Left colon (tissue), 2 donors: ENCODE measurements at regions not wholly inside any gene's neighbourhood (a gene's known extent, or its start where the extent isn't known, plus 50 kb on each side); places are given as distances from the start of the nearest gene placed in this dataset.
"Not testable (repeated sequence)": the region's sequence is repeated elsewhere in the genome, so short reads cannot be mapped to it uniquely, and the experiment has no call there.

Experiments
- ATAC-seq: fragments of 200-7000 bp; cut with Tn5 transposase; one replicate; pipeline ENCODE4 v1.9.1; 2020; ENCODE audit warnings: mild to moderate bottlenecking, moderate library complexity
- DNase-seq, 2 donors: peaks; one replicate each; pipeline ENCODE4 v3.0.0-alpha.2; 2020
- intact Hi-C, 2 donors: fragments of 100-400 bp; cut with DNase I in 1 of 2; cut with micrococcal nuclease in 1 of 2; formaldehyde crosslinking; loops; one replicate each; pipeline versions ENCODE4 v1.11.2 to v1.14.0; 2022; cut with DNase I, micrococcal nuclease
- donor health status: DM: no; HTN: no; CAD: no.
- donor health status: DM: yes; HTN: yes; CAD: no.

DNA sequence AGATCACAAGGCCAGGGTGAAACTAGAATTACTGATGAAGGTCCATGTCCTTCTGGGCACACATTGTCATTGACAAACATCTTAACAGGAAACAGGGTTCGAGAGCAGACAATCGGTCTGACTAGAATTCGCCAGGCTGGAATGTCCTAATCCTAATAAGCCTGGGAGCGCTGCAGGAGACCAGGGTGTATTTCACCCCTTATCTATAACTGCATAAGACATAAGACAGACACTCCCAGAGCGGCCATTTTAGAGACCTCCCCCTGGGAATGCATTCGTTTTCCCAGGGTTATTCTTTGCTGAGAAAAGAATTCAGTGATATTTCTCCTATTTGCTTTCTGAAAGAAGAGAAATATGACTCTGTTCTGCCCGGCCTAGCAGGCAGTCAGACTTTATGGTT lies 1112.9 kb upstream of the TENM3 start:
- DNase-seq, ATAC-seq, intact Hi-C loops: not testable (repeated sequence)

DNA sequence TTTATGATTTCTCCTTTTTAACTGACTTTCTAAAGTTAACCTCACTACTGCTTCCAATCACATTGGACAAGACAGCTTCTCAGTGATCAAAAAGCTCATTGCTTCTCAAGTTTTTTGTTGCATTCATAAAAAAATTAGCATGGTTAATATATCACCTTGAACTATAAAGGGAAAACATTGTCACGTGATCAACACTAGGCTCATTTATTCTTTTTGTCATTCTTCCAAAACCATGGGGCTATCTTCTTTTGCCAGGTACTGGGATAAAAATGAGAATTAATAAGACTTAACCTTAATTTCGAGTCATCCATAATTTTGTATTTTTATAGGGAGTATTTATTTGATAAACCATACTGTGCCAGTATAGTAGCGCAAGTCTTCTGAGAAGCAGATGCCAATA lies 1105.9 kb upstream of the TENM3 start:
- intact Hi-C loops = no loop called here
- DNase-seq = no peak
- ATAC-seq = no peak

DNA sequence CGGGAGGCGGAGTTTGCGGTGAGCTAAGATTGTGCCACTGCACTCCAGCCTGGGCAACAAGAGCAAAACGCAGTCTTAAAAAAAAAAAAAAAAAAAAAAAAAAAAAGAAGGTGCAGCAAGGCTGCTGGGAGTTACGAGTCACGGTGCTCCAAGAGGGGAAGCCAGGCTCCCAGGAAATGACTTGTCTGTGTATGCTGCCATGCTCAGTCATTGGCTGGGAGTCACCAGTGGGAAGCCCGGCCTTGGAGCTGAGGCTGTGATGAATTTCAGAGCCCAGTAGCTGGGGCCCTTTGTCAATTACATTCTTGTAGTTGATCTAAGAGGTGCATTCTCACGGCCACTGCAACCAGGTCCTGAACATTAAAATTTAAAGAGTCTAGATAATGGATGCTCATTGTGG lies 1105.1 kb upstream of the TENM3 start:
- ATAC-seq = no peak
- intact Hi-C loops = no loop called here
- DNase-seq = no peak

DNA sequence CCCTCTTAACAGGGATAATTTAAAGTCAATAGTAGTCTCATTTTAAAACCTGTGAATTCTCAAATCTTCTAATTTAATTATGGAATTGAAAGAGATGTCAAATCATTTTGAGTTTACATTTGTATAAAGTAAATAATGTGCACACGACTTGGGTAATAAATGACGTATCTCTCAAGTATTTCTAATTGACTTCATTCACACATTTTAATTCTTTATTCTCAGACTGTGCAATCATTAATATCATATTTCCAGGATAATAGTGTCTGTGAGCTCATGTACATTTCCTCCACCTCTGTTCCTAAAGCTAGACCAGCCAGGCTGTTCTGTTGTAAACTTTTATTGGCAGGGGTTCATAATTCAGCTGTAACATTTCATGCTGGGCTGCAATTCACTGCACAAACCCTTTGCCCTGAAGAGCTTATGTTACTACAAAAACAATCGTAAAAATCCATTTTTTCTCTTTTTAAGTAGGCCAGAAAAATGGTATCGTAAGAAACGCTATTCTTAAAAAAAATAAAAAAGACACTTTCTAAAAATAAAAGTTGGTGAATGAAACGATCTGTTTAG lies 1103.1 kb upstream of the TENM3 start:
- DNase-seq = no peak
- intact Hi-C loops = no loop called here

GRCh38 chr4:181143250-181143854 lies 1099.8 kb upstream of the TENM3 start:
- intact Hi-C loops = no loop called here
- peak; percentile 31 to 78 for DNase-seq
- peak; percentile 51 for ATAC-seq

More for the DNA sequence above, 1103.1 kb upstream of the TENM3 start:
- ATAC-seq = no peak

- intact Hi-C loops = loop anchor here in 1 of 2 donors (5.0 kb wide), 1 partner anchor 381 kb away; no protein-coding TSS in a partner anchor
- ATAC-seq (no peak), DNase-seq (no peak)
These were observed 1097.2 kb upstream of the TENM3 start for GRCh38 chr4:181146051-181146450.

DNA sequence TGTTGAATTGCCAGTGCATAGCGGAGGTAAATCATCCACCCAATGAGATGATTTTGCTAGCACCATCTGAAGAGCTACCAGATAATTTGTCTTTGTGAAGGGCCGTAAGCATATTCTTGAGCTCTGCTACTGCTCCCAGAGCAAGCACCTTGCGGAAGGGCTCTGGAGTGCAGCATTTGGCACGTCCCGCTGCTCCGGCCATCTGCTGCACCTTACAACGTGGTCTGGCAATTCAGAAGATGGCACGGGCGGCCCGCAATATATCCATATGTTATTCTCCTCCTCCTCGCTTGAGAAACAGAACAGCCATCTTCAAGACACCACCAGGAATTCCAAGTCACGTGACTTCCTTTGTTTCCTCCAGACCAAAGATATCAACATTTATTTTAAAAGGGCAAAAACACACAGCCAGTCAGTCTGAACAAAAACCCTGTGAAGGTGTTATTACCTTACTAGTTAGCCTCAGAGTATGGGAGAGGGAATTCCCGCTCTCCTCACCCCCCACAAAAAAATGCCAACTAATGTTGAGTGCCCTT lies 1095.7 kb upstream of the TENM3 start:
- intact Hi-C loops = loop anchor here in 1 of 2 donors (5.0 kb wide), 1 partner anchor 380 kb away; no protein-coding TSS in a partner anchor
- no peak for ATAC-seq

GRCh38 chr4:181148470-181148869 lies 1094.7 kb upstream of the TENM3 start:
- intact Hi-C loops = loop anchor here in 1 of 2 donors (5.0 kb wide), 1 partner anchor 379 kb away; no protein-coding TSS in a partner anchor
- no peak for DNase-seq
- no peak for ATAC-seq

More for the DNA sequence above, 1095.7 kb upstream of the TENM3 start:
- DNase-seq = no peak

GRCh38 chr4:181150191-181150590 lies 1093.0 kb upstream of the TENM3 start:
- no peak for ATAC-seq

GRCh38 chr4:181151856-181152255 lies 1091.3 kb upstream of the TENM3 start:
- intact Hi-C loops = no loop called here
- DNase-seq (no peak), ATAC-seq (no peak)

More at GRCh38 chr4:181150191-181150590, 1093.0 kb upstream of the TENM3 start:
- DNase-seq = no peak
- intact Hi-C loops = no loop called here

GRCh38 chr4:181157647-181158046 lies 1085.6 kb upstream of the TENM3 start:
- ATAC-seq (no peak), DNase-seq (no peak)
- intact Hi-C loops = no loop called here

DNA sequence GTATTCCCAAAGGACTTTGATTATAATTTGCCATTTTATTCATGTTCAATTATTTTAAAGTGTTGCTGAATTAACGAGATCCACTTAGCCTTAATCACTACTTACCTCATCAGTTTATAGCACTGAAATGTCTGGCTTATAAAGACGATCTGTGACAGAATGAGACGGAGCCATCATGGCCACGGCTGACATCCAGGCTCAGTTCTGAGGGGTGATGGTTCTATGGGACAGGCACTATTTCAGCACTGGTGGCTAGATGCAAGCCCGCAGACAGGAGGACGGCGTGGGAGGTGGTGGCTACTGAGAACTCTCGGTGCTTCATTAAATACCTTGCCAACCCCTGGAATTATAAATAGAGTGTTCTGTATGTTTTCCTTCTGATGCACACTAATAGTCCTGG lies 1084.2 kb upstream of the TENM3 start:
- DNase-seq (no peak), ATAC-seq (no peak)
- intact Hi-C loops = no loop called here

- no peak for DNase-seq
- intact Hi-C loops = no loop called here
- ATAC-seq = no peak
These were observed 1081.5 kb upstream of the TENM3 start for GRCh38 chr4:181161669-181162068.

GRCh38 chr4:181162266-181162665 lies 1080.9 kb upstream of the TENM3 start:
- intact Hi-C loops = no loop called here
- DNase-seq (no peak), ATAC-seq (no peak)

GRCh38 chr4:181162676-181163075 lies 1080.5 kb upstream of the TENM3 start:
- intact Hi-C loops = no loop called here
- ATAC-seq (no peak), DNase-seq (no peak)

DNA sequence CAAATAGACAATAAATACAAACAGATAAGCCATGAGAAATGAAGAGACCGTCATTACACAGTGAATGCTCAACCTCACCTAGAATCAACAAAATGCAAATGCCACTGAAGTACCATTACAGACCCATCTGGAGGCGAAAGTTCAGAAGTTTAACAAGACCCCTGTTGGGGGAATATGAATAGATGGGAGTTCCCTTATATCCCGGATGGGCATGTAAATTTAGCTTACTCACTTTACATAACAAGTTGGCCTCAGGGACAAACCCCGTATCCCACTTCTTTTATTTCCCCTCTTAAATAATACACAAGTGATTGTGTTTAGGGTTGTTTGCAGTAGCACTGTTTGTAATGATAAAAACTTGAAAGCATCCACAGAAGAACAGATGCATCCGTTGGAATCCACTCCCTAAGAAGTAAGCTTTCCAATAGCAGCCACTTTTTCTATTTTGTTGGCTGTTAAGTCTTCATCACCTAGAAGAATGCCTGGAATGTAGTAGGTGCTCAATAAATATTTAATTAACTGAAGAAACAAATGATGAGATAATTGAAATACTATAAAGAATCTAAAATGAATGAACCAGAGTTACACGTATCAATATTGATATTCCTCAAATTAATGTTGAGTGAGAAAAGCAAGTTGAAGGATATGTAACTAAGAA lies 1076.3 kb upstream of the TENM3 start:
- intact Hi-C loops = no loop called here
- DNase-seq (no peak), ATAC-seq (no peak)

GRCh38 chr4:181168011-181168805 lies 1075.0 kb upstream of the TENM3 start:
- intact Hi-C loops = no loop called here
- ATAC-seq (no peak), DNase-seq (no peak)

DNA sequence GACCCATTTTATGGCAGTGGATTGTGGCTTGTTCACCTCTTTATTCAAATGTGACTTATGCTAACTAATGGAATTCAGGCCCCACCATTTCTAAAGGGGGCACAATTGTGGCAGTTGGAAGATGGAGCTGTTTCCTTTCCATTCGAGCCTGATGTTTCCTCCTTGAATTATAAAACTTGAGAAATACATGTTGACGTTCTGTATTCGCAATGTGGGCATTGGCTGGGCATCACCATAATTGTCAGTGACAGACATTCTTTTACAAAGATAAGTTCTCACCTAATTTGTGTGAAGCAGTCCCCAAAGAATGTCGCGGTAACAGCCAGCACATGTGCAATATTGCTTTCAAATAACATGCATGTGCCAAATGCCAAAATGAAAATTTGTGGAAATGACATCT lies 1070.2 kb upstream of the TENM3 start:
- no peak for DNase-seq
- intact Hi-C loops = no loop called here
- ATAC-seq = no peak

GRCh38 chr4:181176306-181176705 lies 1066.9 kb upstream of the TENM3 start:
- intact Hi-C loops = no loop called here
- ATAC-seq (no peak), DNase-seq (no peak)
